Muscle of leg (tissue), 3 donors: ENCODE measurements at regions not wholly inside any gene's neighbourhood (a gene's known extent, or its start where the extent isn't known, plus 50 kb on each side); places are given as distances from the start of the nearest gene placed in this dataset.

ENCODE experiments used
- DNase-seq: peaks from one replicate; pipeline ENCODE4 v3.0.0; 2013
- H3K27ac ChIP-seq: one replicate; pipeline ENCODE4 v1.5.1; 2013; ENCODE audit warnings: mild to moderate bottlenecking, low read length, control low read depth
- H3K27me3 ChIP-seq: one replicate; pipeline ENCODE4 v1.6.1; 2013; ENCODE audit warnings: low read length; ENCODE audit not compliant: control insufficient read depth, insufficient read depth
- H3K36me3 ChIP-seq: one replicate; pipeline ENCODE4 v1.6.1; 2013; ENCODE audit warnings: low read length; ENCODE audit not compliant: control insufficient read depth, insufficient read depth
- H3K4me1 ChIP-seq: one replicate; pipeline ENCODE4 v1.6.1; 2013; ENCODE audit warnings: low read length; ENCODE audit not compliant: control insufficient read depth, insufficient read depth
- H3K4me3 ChIP-seq: one replicate; pipeline ENCODE4 v1.5.1; 2013; ENCODE audit warnings: low read length, control low read depth
- H3K9me3 ChIP-seq: replicated peaks from 2 replicates; pipeline ENCODE4 v1.6.1; 2013; ENCODE audit warnings: low read depth, low read length; ENCODE audit not compliant: control insufficient read depth
- WGBS: methylation state at CpG from one replicate; pipeline ENCODE4 v1.1.5; 2013; ENCODE audit warnings: missing lambda C conversion rate; ENCODE audit not compliant: insufficient coverage; 5-methylcytosine and 5-hydroxymethylcytosine counted together

DNA sequence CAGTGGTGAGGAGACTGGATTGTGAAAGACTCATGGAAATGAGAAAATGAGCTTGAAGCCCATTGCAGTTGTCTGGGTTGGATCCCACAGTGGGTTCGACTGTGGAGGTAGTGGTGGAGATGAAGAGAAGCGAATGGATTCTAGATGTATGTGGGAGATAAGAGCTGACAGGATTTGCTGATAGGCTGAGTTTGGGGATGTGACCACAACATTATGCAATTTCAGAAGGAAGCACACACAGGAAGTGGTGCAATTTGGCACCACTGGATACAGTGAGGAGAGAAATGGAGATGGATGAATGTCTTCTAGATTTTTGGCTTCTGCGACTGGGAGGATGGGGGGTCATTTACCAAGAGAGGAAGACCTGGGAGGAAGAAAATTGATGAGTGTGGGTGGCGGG lies 64.4 kb upstream of the MAFB start:
- Histone ChIP-seq H3K27me3 (no peaks in the 10 kb centered on the region), H3K4me3 (no peak overlapping the region), H3K9me3 (no peaks in the 10 kb centered on the region), H3K4me1 (peaks cover 5% of the 10 kb centered on the region), H3K27ac (no peak overlapping the region), H3K36me3 (no peaks in the 10 kb centered on the region)
- 93% methylated on average over 4 of the region's 4 CpGs for WGBS
- DNase-seq, result no peak

DNA sequence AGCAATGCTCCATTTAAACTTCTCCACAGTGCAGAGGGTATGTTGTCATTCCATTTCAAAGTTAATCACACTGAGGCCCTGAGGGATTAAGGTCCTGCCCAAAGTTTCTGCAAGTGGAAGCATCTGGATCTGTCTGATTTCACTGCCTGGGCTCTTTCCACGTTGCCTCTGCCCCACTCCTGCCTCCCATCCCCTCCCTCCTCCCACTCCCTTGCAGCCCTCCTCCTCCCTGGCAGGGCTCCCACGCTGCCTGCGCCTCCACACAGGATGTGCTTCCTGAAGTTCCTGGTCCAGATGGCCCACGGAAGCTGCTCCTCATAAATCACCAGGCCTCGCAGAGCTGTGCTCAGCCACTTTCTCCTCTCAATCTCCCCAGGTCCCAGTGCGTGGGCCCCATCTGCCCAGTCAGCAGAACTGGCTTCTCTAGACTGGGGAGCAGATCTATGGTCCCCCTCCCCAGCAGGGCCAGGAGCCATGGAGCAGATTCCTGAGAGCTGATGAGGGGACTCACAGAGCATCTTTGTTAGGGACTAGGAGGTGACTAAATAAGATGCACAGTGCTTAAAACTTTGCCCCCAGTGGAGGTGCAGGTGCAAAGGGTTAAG lies 65.4 kb upstream of the MAFB start:
- Histone ChIP-seq H3K9me3 (no peaks in the 10 kb centered on the region), H3K27ac (no peak overlapping the region), H3K36me3 (no peaks in the 10 kb centered on the region), H3K4me1 (peaks cover 5% of the 10 kb centered on the region), H3K4me3 (no peak overlapping the region), H3K27me3 (no peaks in the 10 kb centered on the region)
- DNase-seq, result peak; percentile 66
- WGBS, result 0% methylated on average over 3 of the region's 6 CpGs

DNA sequence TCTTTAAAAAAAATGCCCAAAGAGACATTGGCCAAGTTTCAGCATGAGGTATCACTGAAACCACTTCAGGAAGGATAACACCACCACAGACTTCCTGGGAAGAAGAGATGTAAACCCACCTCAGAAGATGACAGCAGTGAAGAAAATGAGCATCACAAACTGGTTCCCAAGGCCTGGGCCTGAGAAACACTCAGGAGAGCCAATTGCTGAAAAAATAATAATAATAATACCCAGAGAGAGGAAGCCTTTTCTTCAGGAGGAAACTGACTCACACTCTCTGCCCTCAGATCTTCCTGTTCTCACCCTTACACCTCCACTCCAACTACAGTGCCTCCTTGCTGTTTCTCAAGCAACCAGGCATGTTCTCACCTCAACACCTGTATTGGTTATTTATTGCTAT lies 68.1 kb upstream of the MAFB start:
- Histone ChIP-seq H3K27me3 (peaks cover 2% of the 10 kb centered on the region), H3K27ac (no peak overlapping the region), H3K36me3 (no peaks in the 10 kb centered on the region), H3K9me3 (no peaks in the 10 kb centered on the region), H3K4me1 (peaks cover 5% of the 10 kb centered on the region), H3K4me3 (no peak overlapping the region)
- no peak for DNase-seq

DNA sequence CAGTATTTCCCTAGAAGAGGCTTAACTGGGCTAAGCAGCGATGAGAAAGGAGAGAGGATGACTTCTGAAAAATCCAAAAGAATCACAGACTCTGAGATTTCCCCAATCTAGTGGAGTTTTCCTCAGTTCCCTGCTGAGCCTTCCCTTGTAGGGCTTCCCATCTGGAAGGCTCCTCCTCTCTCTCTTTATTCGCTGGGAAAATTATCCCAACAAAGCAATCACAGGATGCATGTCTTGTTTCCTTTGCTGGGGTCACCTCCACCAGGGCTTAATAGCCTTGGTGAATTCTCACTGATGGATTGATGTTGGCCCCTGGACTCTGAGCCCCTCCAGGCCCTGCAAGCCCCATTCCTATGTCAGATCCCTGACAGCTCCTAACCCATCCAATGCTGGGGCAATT lies 69.8 kb upstream of the MAFB start:
- Histone ChIP-seq H3K27me3 (peaks cover 2% of the 10 kb centered on the region), H3K27ac (no peak overlapping the region), H3K9me3 (no peaks in the 10 kb centered on the region), H3K4me1 (peaks cover 5% of the 10 kb centered on the region), H3K4me3 (no peak overlapping the region), H3K36me3 (no peaks in the 10 kb centered on the region)
- no peak for DNase-seq
- no CpG with 5 or more reads among the region's 2 CpGs for WGBS

DNA sequence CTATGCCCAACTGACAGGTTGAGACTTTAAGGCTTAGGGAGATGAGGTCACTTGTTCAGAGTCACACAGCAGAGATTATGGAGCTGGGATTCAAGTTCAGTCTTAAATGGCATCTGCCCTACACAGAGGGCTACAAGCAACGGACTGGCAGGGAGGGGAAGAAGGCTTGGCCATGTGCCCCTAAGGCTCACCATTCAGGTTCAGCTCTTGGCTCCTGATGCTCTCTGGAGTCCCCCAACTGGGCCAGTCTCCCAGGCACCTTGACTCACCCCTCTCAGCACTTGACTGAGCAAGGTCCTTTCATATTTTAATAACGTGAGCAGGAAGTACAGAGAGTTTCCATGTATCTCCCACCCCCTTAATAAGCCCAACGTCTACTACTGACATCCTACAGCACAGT lies 71.4 kb upstream of the MAFB start:
- Histone ChIP-seq H3K9me3 (no peaks in the 10 kb centered on the region), H3K27me3 (peaks cover 2% of the 10 kb centered on the region), H3K36me3 (no peaks in the 10 kb centered on the region), H3K4me3 (no peak overlapping the region), H3K4me1 (no peaks in the 10 kb centered on the region), H3K27ac (no peak overlapping the region)
- no peak for DNase-seq
- 90% methylated on average over 2 of the region's 3 CpGs for WGBS

DNA sequence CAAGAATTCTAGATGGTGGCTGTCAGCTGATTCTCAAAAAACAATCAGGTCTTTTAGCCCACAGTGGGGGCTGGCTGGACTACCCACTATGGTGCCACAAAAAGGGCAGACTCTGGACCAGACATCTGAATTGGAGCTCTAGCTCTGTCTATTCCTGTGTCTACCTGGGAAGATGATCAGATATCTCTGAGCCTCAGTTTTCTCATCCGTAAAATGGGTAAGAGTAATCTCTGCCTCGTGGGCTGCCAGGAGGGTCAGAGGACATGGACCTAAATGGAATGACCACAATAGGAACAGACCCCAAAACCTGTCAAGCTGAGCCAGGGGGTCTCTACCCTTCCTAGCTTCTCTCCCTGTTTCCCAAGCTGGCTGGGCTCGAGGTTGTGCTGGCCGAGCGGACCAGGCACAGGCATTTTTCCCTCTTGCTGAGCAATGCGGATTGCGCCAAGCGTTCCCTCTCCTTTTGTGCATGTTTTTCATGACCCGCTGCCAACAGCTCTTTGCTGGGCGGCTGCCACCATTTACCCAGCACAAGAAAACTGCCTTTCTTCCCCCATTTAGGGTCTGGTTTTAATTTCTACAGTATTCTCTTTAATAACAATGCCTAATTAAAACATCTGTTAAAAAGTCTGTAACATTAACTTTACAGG lies 74.7 kb upstream of the MAFB start:
- peaks cover 2% of the 10 kb centered on the region for H3K27me3 ChIP-seq
- WGBS, result 83% methylated on average over 8 of the region's 10 CpGs
- no peaks in the 10 kb centered on the region for H3K36me3 ChIP-seq
- DNase-seq, result no peak
- H3K9me3 ChIP-seq, result no peaks in the 10 kb centered on the region
- H3K27ac ChIP-seq, result no peak overlapping the region
- no peak overlapping the region for H3K4me3 ChIP-seq
- H3K4me1 ChIP-seq, result peaks cover 3% of the 10 kb centered on the region

DNA sequence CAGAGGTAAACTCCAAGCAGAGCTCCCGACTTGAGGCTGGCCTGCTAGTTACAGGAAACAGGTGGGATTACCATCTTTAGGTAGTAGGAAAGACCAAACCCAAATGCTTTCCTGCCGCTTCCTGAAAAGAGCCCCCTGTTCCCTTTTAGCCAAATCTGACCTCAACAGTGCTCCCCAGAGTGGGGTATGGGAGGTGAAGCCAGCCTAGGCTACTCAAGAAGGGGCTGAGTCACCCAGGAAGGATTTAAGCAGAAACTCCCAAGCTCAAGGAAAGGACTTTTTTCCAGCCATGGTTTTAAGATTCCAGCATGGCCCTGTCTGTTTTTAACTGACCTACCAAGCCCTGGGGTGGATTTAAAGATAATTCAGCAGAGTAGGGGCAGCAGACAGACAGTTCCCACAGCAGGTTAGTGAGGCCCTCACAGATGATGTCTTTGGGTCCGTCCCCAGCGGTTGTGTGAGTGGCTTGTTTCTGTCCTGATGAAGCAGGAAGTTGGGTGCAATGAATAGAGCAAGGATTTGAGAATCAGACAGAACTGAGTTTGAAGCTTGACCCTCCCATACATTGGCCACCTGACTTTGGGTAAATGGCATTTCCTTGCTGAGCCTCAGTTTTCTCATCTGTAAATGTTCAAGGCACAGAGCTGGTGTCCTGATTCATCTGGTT lies 76.9 kb upstream of the MAFB start:
- H3K27ac ChIP-seq, result no peak overlapping the region
- H3K4me3 ChIP-seq, result no peak overlapping the region
- no peak for DNase-seq
- H3K36me3 ChIP-seq, result no peaks in the 10 kb centered on the region
- 76% methylated on average over 2 of the region's 4 CpGs for WGBS
- H3K4me1 ChIP-seq, result peaks cover 3% of the 10 kb centered on the region
- H3K9me3 ChIP-seq, result no peaks in the 10 kb centered on the region
- no peaks in the 10 kb centered on the region for H3K27me3 ChIP-seq

DNA sequence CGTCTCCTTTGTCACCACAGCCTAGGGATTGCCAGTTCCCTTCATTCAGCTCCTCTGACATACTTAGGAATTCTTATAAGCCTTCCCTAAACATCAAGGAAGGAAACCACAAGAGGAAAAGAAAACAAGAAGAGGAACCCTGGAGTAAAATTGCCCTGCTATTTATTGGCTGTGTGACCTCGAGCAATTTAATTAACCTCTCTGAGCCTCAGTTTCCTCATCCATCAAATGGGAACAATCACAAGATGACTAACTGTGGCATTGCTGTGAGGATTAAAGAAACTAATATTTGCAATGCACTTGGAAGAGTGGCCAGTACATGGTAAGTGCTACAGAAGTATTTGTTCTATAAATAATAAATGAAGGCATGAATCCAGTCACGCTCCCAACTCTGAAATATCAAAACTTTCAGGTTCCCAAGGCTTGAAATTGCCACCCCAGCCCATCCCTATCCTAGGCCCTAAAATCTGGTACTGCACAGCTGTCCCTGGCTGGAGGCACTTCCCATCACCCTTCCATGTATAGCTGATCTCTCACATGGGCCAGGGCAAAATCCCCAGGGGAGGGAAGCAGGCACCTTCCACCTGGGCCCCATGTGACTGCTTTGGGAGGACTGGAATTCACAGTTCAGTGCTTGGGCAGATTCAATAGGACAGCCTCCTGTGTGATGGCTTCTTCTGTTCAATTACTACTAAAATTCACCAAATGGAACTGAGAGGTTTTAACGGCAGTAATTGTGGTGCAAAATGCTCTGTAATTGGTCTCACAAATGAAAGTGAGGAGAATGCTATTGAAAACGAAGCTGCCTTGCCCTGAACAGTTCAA lies 78.0 kb upstream of the MAFB start:
- Histone ChIP-seq H3K27ac (no peak overlapping the region), H3K36me3 (no peaks in the 10 kb centered on the region), H3K4me3 (no peak overlapping the region), H3K4me1 (peaks cover 6% of the 10 kb centered on the region), H3K27me3 (no peaks in the 10 kb centered on the region), H3K9me3 (no peaks in the 10 kb centered on the region)
- WGBS, result 100% methylated on average over 1 of the region's 5 CpGs
- DNase-seq, result no peak

DNA sequence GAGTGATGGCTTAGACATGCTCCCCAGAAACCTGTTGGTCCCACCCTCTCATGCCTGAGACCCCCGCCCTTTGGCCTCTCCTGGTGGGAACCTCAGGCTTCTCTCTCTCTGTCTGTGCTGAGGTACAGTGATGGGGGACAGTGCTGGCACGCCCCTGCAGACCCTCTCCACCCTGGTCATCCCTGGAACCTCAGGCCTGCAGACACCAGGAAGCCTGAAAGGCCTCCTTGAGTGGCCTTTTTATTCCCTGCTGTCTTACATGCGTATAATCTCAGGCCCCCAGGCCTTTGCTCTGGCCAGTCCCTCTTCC lies 78.5 kb upstream of the MAFB start:
- 100% methylated on average over 2 of the region's 3 CpGs for WGBS
- Histone ChIP-seq H3K9me3 (no peaks in the 10 kb centered on the region), H3K27ac (no peak overlapping the region), H3K4me1 (peaks cover 6% of the 10 kb centered on the region), H3K36me3 (no peaks in the 10 kb centered on the region), H3K4me3 (no peak overlapping the region), H3K27me3 (no peaks in the 10 kb centered on the region)
- no peak for DNase-seq

DNA sequence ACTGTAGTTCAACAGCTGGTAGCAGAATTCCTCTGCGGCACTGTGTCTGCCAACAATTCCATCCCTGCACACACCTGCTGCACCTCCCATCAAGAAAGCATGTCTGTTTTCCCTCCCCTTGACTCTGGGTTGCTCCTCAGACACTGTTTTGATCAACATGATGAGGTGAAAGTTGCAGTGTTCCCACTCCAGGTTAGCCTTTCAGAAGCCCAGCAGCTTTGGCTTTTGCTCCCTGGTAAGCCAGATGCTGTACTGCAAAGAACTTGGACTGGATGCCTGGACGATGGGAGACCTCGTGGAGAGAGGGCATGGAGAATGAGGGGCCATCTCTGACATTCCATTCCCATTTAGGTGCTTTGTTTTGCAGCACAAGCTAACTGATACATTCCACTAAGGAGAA lies 79.1 kb upstream of the MAFB start:
- no peak for DNase-seq
- WGBS, result 17% methylated on average over 1 of the region's 3 CpGs

More for the DNA sequence above, 79.1 kb upstream of the MAFB start:
- Histone ChIP-seq H3K9me3 (no peaks in the 10 kb centered on the region), H3K36me3 (no peaks in the 10 kb centered on the region), H3K4me3 (no peak overlapping the region), H3K27me3 (no peaks in the 10 kb centered on the region), H3K4me1 (peaks cover 6% of the 10 kb centered on the region), H3K27ac (no peak overlapping the region)
